Brain microvascular endothelial cell (primary cell): ENCODE measurements at regions not wholly inside any gene's neighbourhood (a gene's known extent, or its start where the extent isn't known, plus 50 kb on each side); places are given as distances from the start of the nearest gene placed in this dataset.
A peak's percentile ranks its signal among the peaks of the same experiment; 100 is the strongest.
"Not testable (repeated sequence)": the region's sequence is repeated elsewhere in the genome, so short reads cannot be mapped to it uniquely, and the experiment has no call there.

Experiments used
- DNase-seq: peaks from one replicate; pipeline ENCODE4 v3.0.0-alpha.2; 2020
- H3K27ac ChIP-seq: fragments of 250-450 bp; sonication (Bioruptor Pico); 2 replicates; pipeline ENCODE4 v1.5.1; 2020; ENCODE audit warnings: mild to moderate bottlenecking, moderate library complexity
- H3K27me3 ChIP-seq: fragments of 250-450 bp; sonication (Bioruptor Pico); replicated peaks from 2 replicates; pipeline ENCODE4 v1.5.1; 2020; ENCODE audit warnings: mild to moderate bottlenecking
- H3K36me3 ChIP-seq: fragments of 250-450 bp; sonication (Bioruptor Pico); replicated peaks from 2 replicates; pipeline ENCODE4 v1.5.1; 2020; ENCODE audit warnings: mild to moderate bottlenecking
- H3K4me3 ChIP-seq: 2 replicates; pipeline ENCODE4 v1.5.1; 2011; ENCODE audit warnings: low read depth, mild to moderate bottlenecking, control low read depth, low read length, moderate library complexity
- in situ Hi-C: cut with HindIII; loops from 2 replicates; pipeline ENCODE4 v1.10.0; 2017; ENCODE audit warnings: low sequenced_read_pairs, low pct_ligation_motif_present
- TF ChIP-seq, protein P1 (sequence below): IDR thresholded peaks from 2 replicates; pipeline ENCODE4 v1.5.1; 2011; ENCODE audit warnings: low read depth, mild to moderate bottlenecking, moderate library complexity, low read length, control low read depth, inconsistent platforms; ENCODE audit errors: missing control alignments

DNA sequence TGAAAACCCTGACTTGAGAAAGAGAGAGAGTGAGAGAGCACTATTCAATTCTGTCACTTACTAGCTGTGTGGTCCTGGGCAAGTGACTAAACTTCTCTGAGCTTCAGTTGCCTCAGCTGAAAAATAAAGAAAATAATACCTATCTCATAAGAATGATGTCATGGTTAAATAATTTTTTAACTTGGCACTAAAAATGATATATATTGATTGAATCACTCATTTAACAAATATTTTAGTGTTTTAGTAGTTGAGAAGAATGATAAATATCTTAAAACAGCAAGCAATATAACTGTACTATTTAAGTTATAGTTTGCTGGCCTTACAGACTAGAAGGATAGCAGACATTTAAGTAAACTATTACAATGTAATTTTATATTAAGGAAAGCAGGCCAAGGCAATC, 764.2 kb downstream of the DIAPH3 start:
- TF ChIP-seq, protein P1, sequence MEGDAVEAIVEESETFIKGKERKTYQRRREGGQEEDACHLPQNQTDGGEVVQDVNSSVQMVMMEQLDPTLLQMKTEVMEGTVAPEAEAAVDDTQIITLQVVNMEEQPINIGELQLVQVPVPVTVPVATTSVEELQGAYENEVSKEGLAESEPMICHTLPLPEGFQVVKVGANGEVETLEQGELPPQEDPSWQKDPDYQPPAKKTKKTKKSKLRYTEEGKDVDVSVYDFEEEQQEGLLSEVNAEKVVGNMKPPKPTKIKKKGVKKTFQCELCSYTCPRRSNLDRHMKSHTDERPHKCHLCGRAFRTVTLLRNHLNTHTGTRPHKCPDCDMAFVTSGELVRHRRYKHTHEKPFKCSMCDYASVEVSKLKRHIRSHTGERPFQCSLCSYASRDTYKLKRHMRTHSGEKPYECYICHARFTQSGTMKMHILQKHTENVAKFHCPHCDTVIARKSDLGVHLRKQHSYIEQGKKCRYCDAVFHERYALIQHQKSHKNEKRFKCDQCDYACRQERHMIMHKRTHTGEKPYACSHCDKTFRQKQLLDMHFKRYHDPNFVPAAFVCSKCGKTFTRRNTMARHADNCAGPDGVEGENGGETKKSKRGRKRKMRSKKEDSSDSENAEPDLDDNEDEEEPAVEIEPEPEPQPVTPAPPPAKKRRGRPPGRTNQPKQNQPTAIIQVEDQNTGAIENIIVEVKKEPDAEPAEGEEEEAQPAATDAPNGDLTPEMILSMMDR, result no peak
- H3K27me3 ChIP-seq, result no peaks in the 10 kb centered on the region
- no peak for DNase-seq
- no peaks in the 10 kb centered on the region for H3K36me3 ChIP-seq
- no peak overlapping the region for H3K4me3 ChIP-seq
- in situ Hi-C loops, result no loop called here
- no peak overlapping the region for H3K27ac ChIP-seq

DNA sequence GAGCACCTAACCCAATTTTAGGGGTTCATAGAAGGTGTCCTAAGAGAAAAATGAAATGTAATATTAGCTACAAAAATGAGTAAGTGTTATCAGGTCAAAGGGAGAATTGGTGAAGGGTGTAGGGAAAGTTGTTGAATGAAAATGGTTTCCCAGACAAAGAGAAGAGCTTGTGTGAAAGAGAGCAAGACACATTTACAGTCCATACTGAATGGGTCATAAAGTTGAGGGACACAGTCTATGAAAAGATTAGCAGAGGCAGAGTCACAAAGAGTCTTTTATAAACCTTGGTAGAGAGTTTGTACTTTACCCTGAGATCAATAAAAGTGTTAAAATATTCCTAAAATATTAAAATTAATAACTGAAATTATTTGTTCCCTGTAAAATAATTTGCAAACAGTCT, 759.4 kb downstream of the DIAPH3 start:
- Histone ChIP-seq H3K36me3 (no peaks in the 10 kb centered on the region), H3K27ac (no peak overlapping the region), H3K27me3 (no peaks in the 10 kb centered on the region), H3K4me3 (no peak overlapping the region)
- TF ChIP-seq, protein P1, result no peak
- in situ Hi-C loops, result no loop called here
- DNase-seq, result no peak

DNA sequence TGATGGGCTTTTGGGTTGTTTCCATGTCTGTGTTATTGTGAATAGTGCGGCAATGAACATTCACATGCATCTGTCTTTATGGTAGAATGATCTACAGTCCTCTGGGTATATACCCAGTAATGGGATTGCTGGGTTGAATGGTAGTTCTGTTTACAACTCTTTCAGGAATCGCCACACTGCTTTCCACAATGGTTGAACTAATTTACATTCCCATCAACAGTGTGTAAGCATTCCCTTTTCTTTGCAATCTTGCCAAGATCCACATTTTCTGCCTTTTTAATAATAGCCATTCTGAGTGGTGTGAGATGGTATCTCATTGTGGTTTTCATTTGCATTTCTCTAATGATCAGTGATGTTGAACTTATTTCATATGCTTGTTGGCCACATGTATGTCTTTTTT, 756.5 kb downstream of the DIAPH3 start:
- H3K36me3 ChIP-seq, DNase-seq, H3K27me3 ChIP-seq, in situ Hi-C loops, H3K4me3 ChIP-seq, H3K27ac ChIP-seq: not testable (repeated sequence)

DNA sequence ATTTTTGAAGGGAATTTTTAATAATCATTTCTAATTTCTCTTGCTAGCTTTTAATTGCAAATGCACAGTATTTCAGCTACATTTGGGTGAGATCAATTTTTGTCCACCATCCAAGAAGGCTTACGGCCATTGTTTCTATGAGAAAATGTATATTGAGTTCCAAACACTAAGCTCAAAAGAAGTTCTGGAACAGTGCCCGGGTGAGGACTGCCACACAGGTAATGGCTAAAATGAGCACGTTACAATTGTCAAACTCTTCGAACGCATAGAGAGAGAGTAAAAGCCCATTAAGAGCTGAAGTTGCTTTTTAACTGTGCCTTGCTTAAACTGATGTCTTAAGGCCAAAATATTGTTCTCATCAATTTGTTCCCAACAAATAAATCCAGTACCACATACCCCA, 755.0 kb downstream of the DIAPH3 start:
- Histone ChIP-seq H3K36me3 (no peaks in the 10 kb centered on the region), H3K27ac (no peak overlapping the region), H3K27me3 (no peaks in the 10 kb centered on the region), H3K4me3 (no peak overlapping the region)
- TF ChIP-seq, protein P1, result no peak
- no peak for DNase-seq
- in situ Hi-C loops, result no loop called here

DNA sequence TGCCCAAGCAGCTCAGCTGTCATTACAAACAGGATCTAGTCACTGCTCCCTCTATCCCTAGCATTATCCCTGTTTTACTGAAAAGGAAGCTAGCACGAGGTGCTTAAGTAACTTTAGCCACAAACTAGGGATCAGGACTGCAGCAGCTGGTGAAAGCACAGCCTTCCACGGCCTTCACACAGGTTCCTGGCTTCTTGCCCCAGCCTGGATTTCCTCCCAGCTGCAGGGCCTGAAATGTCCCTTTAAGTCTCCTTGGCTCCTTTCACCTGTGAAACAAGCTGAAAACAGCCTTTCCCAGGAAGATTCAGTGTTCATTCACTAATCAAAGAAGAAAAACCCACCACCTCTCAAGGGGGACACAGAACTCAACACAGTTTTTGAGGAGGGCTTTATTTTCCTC, 754.5 kb downstream of the DIAPH3 start:
- H3K4me3 ChIP-seq, result no peak overlapping the region
- peak; percentile 1 for DNase-seq
- H3K27ac ChIP-seq, result no peak overlapping the region
- in situ Hi-C loops, result no loop called here
- TF ChIP-seq, protein P1, result no peak
- H3K36me3 ChIP-seq, result no peaks in the 10 kb centered on the region
- no peaks in the 10 kb centered on the region for H3K27me3 ChIP-seq

DNA sequence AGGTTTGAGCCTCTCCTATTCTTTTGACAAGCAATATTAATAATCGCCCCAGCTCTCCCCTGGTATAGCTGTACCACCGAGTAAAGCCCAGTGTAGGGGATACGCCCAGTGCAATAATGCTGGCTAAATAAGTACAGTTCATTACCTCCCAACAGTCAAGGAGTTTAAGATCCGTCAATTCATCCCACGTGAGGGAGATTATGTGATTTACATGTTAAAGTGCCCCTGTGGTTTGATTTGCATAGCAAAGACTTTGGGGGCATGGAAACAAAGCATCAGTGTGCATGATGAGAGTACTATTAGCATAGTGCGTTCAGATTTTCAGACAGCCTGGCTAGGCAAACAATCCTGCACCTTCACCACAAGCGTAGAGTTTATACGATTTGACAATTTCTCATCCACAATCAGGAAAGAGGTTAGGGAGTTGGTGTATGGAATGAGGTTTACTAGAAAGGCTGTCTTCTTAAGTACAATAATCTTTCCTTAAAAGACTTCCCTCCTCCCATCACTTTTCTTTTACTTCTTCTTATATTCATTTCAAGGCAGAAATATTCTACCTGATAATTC, 754.0 kb downstream of the DIAPH3 start:
- DNase-seq, result no peak
- Histone ChIP-seq H3K27me3 (no peaks in the 10 kb centered on the region), H3K27ac (no peak overlapping the region), H3K36me3 (no peaks in the 10 kb centered on the region), H3K4me3 (no peak overlapping the region)
- TF ChIP-seq, protein P1, result no peak
- in situ Hi-C loops, result no loop called here
